Large intestine (tissue), 3 donors: ENCODE measurements at regions not wholly inside any gene's neighbourhood (a gene's known extent, or its start where the extent isn't known, plus 50 kb on each side); places are given as distances from the start of the nearest gene placed in this dataset.

Experiments used
- DNase-seq, 2 donors: peaks; one replicate each; pipeline versions ENCODE4 v3.0.0 to v3.0.0-alpha.2; 2013
- H3K27ac ChIP-seq: one replicate; pipeline ENCODE4 v1.5.1; 2013; ENCODE audit warnings: low read length
- H3K27me3 ChIP-seq: 2 replicates; pipeline ENCODE4 v1.6.1; 2013; ENCODE audit warnings: low read length; ENCODE audit not compliant: control insufficient read depth, insufficient read depth
- H3K36me3 ChIP-seq: 2 replicates; pipeline ENCODE4 v1.6.1; 2013; ENCODE audit warnings: low read length; ENCODE audit not compliant: control insufficient read depth, insufficient read depth
- H3K4me1 ChIP-seq: one replicate; pipeline ENCODE4 v1.6.1; 2013; ENCODE audit warnings: low read length; ENCODE audit not compliant: control insufficient read depth, insufficient read depth
- H3K4me3 ChIP-seq: one replicate; pipeline ENCODE4 v1.5.1; 2013; ENCODE audit warnings: low read length
- H3K9me3 ChIP-seq: one replicate; pipeline ENCODE4 v1.6.1; 2013; ENCODE audit warnings: mild to moderate bottlenecking, low read depth, low read length, moderate library complexity; ENCODE audit not compliant: control insufficient read depth
- WGBS: methylation state at CpG from one replicate; pipeline ENCODE4 v1.1.5; 2013; ENCODE audit warnings: low lambda C conversion rate; ENCODE audit not compliant: insufficient coverage; 5-methylcytosine and 5-hydroxymethylcytosine counted together

GRCh38 chr16:8251298-8251697 is 339.0 kb downstream of the TMEM114 start:
- Histone ChIP-seq H3K4me1 (peaks cover 10% of the 10 kb centered on the region), H3K27me3 (peaks cover 4% of the 10 kb centered on the region), H3K27ac (peak overlapping the region; percentile 5), H3K4me3 (no peak overlapping the region), H3K36me3 (no peaks in the 10 kb centered on the region), H3K9me3 (no peaks in the 10 kb centered on the region)
- DNase-seq, result no peak
- WGBS, result 90% methylated on average over 3 of the region's 3 CpGs

- Histone ChIP-seq H3K9me3 (no peaks in the 10 kb centered on the region), H3K27me3 (peaks cover 4% of the 10 kb centered on the region), H3K4me3 (no peak overlapping the region), H3K4me1 (peaks cover 4% of the 10 kb centered on the region), H3K36me3 (no peaks in the 10 kb centered on the region), H3K27ac (no peak overlapping the region)
- no peak for DNase-seq
- WGBS, result 40% methylated on average over 1 of the region's 8 CpGs
Observed at GRCh38 chr16:8247993-8248392, 342.3 kb downstream of the TMEM114 start.

- Histone ChIP-seq H3K36me3 (no peaks in the 10 kb centered on the region), H3K27ac (no peak overlapping the region), H3K4me1 (no peaks in the 10 kb centered on the region), H3K9me3 (no peaks in the 10 kb centered on the region), H3K4me3 (no peak overlapping the region), H3K27me3 (peaks cover 9% of the 10 kb centered on the region)
- DNase-seq, result no peak
- WGBS, result 60% methylated on average over 1 of the region's 4 CpGs
Observed at GRCh38 chr16:8243981-8244380, 346.3 kb downstream of the TMEM114 start.

GRCh38 chr16:8241408-8241807 is 348.9 kb downstream of the TMEM114 start:
- DNase-seq, result no peak
- 86% methylated on average over 1 of the region's 3 CpGs for WGBS
- Histone ChIP-seq H3K4me1 (no peaks in the 10 kb centered on the region), H3K27ac (no peak overlapping the region), H3K36me3 (no peaks in the 10 kb centered on the region), H3K9me3 (no peaks in the 10 kb centered on the region), H3K4me3 (no peak overlapping the region), H3K27me3 (peaks cover 5% of the 10 kb centered on the region)

GRCh38 chr16:8239443-8239842 is 350.9 kb downstream of the TMEM114 start:
- Histone ChIP-seq H3K36me3 (no peaks in the 10 kb centered on the region), H3K9me3 (no peaks in the 10 kb centered on the region), H3K27ac (no peak overlapping the region), H3K27me3 (peaks cover 5% of the 10 kb centered on the region), H3K4me3 (no peak overlapping the region), H3K4me1 (no peaks in the 10 kb centered on the region)
- DNase-seq, result no peak
- WGBS, result 80% methylated on average over 1 of the region's 2 CpGs

GRCh38 chr16:8237452-8237851 is 352.9 kb downstream of the TMEM114 start:
- Histone ChIP-seq H3K4me3 (no peak overlapping the region), H3K9me3 (no peaks in the 10 kb centered on the region), H3K27ac (no peak overlapping the region), H3K36me3 (no peaks in the 10 kb centered on the region), H3K4me1 (no peaks in the 10 kb centered on the region), H3K27me3 (peaks cover 5% of the 10 kb centered on the region)
- WGBS, result no CpG with 5 or more reads among the region's 3 CpGs
- DNase-seq, result no peak

- peaks cover 5% of the 10 kb centered on the region for H3K27me3 ChIP-seq
- no peaks in the 10 kb centered on the region for H3K4me1 ChIP-seq
- H3K4me3 ChIP-seq, result no peak overlapping the region
- no peak for DNase-seq
- WGBS, result 69% methylated on average over 2 of the region's 4 CpGs
- no peaks in the 10 kb centered on the region for H3K9me3 ChIP-seq
- H3K27ac ChIP-seq, result no peak overlapping the region
- H3K36me3 ChIP-seq, result no peaks in the 10 kb centered on the region
Observed at GRCh38 chr16:8236816-8237215, 353.5 kb downstream of the TMEM114 start.

- no peaks in the 10 kb centered on the region for H3K4me1 ChIP-seq
- no peak overlapping the region for H3K4me3 ChIP-seq
- WGBS, result 80% methylated on average over 1 of the region's 4 CpGs
- no peaks in the 10 kb centered on the region for H3K9me3 ChIP-seq
- H3K27ac ChIP-seq, result no peak overlapping the region
- no peaks in the 10 kb centered on the region for H3K36me3 ChIP-seq
- H3K27me3 ChIP-seq, result no peaks in the 10 kb centered on the region
- DNase-seq, result no peak
Observed at GRCh38 chr16:8230497-8230896, 359.8 kb downstream of the TMEM114 start.

GRCh38 chr16:8229011-8229520 is 361.2 kb downstream of the TMEM114 start:
- DNase-seq, result no peak
- no CpG with 5 or more reads among the region's 7 CpGs for WGBS
- Histone ChIP-seq H3K9me3 (no peaks in the 10 kb centered on the region), H3K27me3 (no peaks in the 10 kb centered on the region), H3K36me3 (no peaks in the 10 kb centered on the region), H3K4me1 (no peaks in the 10 kb centered on the region), H3K27ac (no peak overlapping the region), H3K4me3 (no peak overlapping the region)

GRCh38 chr16:8217201-8217600 is 373.1 kb downstream of the TMEM114 start:
- no peak for DNase-seq
- no peak overlapping the region for H3K27ac ChIP-seq
- no peaks in the 10 kb centered on the region for H3K9me3 ChIP-seq
- no peak overlapping the region for H3K4me3 ChIP-seq
- H3K27me3 ChIP-seq, result no peaks in the 10 kb centered on the region
- H3K36me3 ChIP-seq, result no peaks in the 10 kb centered on the region
- no peaks in the 10 kb centered on the region for H3K4me1 ChIP-seq
- no CpG with 5 or more reads among the region's 2 CpGs for WGBS

- Histone ChIP-seq H3K4me3 (no peak overlapping the region), H3K27ac (no peak overlapping the region), H3K27me3 (no peaks in the 10 kb centered on the region), H3K4me1 (no peaks in the 10 kb centered on the region), H3K36me3 (no peaks in the 10 kb centered on the region), H3K9me3 (no peaks in the 10 kb centered on the region)
- no peak for DNase-seq
- WGBS, result no CpG with 5 or more reads among the region's 1 CpG
Observed at GRCh38 chr16:8204769-8205168, 385.5 kb downstream of the TMEM114 start.
